ENCODE measurements at regions not wholly inside any gene's neighbourhood (a gene's known extent, or its start where the extent isn't known, plus 50 kb on each side); places are given as distances from the start of the nearest gene placed in this dataset.
"Not testable (repeated sequence)": the region's sequence is repeated elsewhere in the genome, so short reads cannot be mapped to it uniquely, and the experiment has no call there.

DNA sequence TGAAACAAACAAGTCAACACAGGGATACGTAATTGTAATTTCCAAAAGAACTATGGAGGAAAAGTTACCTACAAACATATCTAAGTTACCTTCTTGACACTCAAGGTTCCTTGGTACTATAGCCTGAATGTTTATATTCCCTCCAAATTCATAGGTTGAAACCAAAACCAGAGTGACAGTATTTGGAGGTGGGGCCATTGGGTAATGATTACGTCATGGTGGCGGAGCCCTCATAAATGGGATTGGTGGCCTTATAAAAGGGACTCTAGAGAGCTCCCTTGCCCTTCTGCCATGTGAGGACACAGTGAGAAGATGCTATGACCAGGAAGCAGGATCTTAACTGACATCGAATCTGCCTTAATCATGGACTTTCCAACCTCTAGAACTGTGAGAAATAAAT is 87.3 kb downstream of the PMAIP1 start:
- Histone ChIP-seq H3K27ac (ENCODE audit: low read depth, low read length) (no peak overlapping the region), H3K4me3 (ENCODE audit: low read length) (no peak overlapping the region), H3K27me3 (ENCODE audit: insufficient read depth, low read length) (no peaks in the 10 kb centered on the region), H3K36me3 (ENCODE audit: insufficient read depth, low read length) (no peaks in the 10 kb centered on the region), H3K9ac (ENCODE audit: low read depth, low read length) (no peak overlapping the region), H3K4me1 (ENCODE audit: insufficient read depth, low read length) (no peaks in the 10 kb centered on the region), H3K9me3 (ENCODE audit: insufficient read depth, low read depth, low read length) (no peaks in the 10 kb centered on the region)
- 81% methylated on average over 3 of the region's 4 CpGs for WGBS

- Histone ChIP-seq H3K27ac (ENCODE audit: low read depth, low read length) (no peak overlapping the region), H3K9ac (ENCODE audit: low read depth, low read length) (no peak overlapping the region), H3K9me3 (ENCODE audit: insufficient read depth, low read depth, low read length) (no peaks in the 10 kb centered on the region), H3K27me3 (ENCODE audit: insufficient read depth, low read length) (no peaks in the 10 kb centered on the region), H3K4me3 (ENCODE audit: low read length) (no peak overlapping the region), H3K4me1 (ENCODE audit: insufficient read depth, low read length) (no peaks in the 10 kb centered on the region), H3K36me3 (ENCODE audit: insufficient read depth, low read length) (no peaks in the 10 kb centered on the region)
- WGBS: 85% methylated on average over 11 of the region's 11 CpGs
These were observed 86.3 kb downstream of the PMAIP1 start for GRCh38 chr18:59986139-59986538.

- 88% methylated on average over 5 of the region's 5 CpGs for WGBS
- Histone ChIP-seq H3K4me3 (ENCODE audit: low read length) (no peak overlapping the region), H3K27me3 (ENCODE audit: insufficient read depth, low read length) (no peaks in the 10 kb centered on the region), H3K36me3 (ENCODE audit: insufficient read depth, low read length) (no peaks in the 10 kb centered on the region), H3K9ac (ENCODE audit: low read depth, low read length) (no peak overlapping the region), H3K4me1 (ENCODE audit: insufficient read depth, low read length) (no peaks in the 10 kb centered on the region), H3K9me3 (ENCODE audit: insufficient read depth, low read depth, low read length) (no peaks in the 10 kb centered on the region), H3K27ac (ENCODE audit: low read depth, low read length) (no peak overlapping the region)
These were observed 85.5 kb downstream of the PMAIP1 start for GRCh38 chr18:59985289-59985688.

- no peak overlapping the region for H3K9ac ChIP-seq (ENCODE audit: low read depth, low read length)
- WGBS: 98% methylated on average over 3 of the region's 4 CpGs
- H3K9me3 ChIP-seq (ENCODE audit: insufficient read depth, low read depth, low read length): no peaks in the 10 kb centered on the region
- H3K27ac ChIP-seq (ENCODE audit: low read depth, low read length): no peak overlapping the region
- H3K4me1 ChIP-seq (ENCODE audit: insufficient read depth, low read length): no peaks in the 10 kb centered on the region
- no peak overlapping the region for H3K4me3 ChIP-seq (ENCODE audit: low read length)
- H3K27me3 ChIP-seq (ENCODE audit: insufficient read depth, low read length): no peaks in the 10 kb centered on the region
- no peaks in the 10 kb centered on the region for H3K36me3 ChIP-seq (ENCODE audit: insufficient read depth, low read length)
These were observed 83.7 kb downstream of the PMAIP1 start for GRCh38 chr18:59983506-59983905.

DNA sequence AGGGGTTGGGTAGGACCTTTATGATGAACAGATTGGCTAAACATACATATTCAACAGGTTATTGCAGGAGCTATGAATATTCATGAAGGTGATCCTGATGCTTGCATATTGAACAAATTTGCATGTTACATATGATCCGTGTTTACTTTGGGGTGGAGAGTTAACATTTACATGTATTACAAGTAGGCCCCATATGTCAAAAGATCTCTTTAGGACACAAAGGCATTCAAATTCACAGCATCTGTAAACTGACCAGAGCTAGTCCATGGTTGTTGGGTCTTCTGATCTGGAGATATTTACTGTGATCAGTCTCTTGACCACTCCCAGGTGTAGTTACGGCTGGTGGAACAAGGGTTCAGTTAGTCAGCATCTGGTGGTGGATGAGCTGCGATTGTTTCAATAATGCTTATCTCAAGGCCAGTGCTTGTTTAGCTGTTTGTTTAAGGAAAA is 80.4 kb downstream of the PMAIP1 start:
- WGBS: 87% methylated on average over 3 of the region's 3 CpGs
- Histone ChIP-seq H3K27me3 (ENCODE audit: insufficient read depth, low read length) (no peaks in the 10 kb centered on the region), H3K9me3 (ENCODE audit: insufficient read depth, low read depth, low read length) (no peaks in the 10 kb centered on the region), H3K4me3 (ENCODE audit: low read length) (no peak overlapping the region), H3K9ac (ENCODE audit: low read depth, low read length) (no peak overlapping the region), H3K4me1 (ENCODE audit: insufficient read depth, low read length) (no peaks in the 10 kb centered on the region), H3K36me3 (ENCODE audit: insufficient read depth, low read length) (no peaks in the 10 kb centered on the region), H3K27ac (ENCODE audit: low read depth, low read length) (no peak overlapping the region)

- Histone ChIP-seq H3K9ac (ENCODE audit: low read depth, low read length) (no peak overlapping the region), H3K27me3 (ENCODE audit: insufficient read depth, low read length) (no peaks in the 10 kb centered on the region), H3K9me3 (ENCODE audit: insufficient read depth, low read depth, low read length) (no peaks in the 10 kb centered on the region), H3K4me1 (ENCODE audit: insufficient read depth, low read length) (no peaks in the 10 kb centered on the region), H3K4me3 (ENCODE audit: low read length) (no peak overlapping the region), H3K27ac (ENCODE audit: low read depth, low read length) (no peak overlapping the region), H3K36me3 (ENCODE audit: insufficient read depth, low read length) (no peaks in the 10 kb centered on the region)
- WGBS: 95% methylated on average over 2 of the region's 4 CpGs
These were observed 72.2 kb downstream of the PMAIP1 start for GRCh38 chr18:59971871-59972428.

DNA sequence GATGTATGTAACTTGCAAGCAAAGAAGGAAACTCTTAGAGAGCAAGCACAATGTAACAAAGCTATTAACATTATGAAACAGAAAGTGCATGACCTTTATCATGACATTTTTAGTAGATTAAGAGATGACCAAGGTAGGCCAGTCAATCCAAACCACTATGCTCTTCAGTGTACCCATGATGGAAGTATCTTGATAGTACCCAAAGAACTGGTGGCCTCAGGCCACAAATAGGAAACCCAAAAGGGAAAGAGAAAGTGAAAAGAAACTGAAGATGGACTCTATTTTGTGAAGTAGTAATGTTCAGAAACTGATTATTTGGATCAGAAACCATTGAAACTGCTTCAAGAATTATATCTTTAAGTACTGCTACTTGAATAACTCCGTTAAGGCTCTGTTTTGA is 71.3 kb downstream of the PMAIP1 start:
- H3K36me3 ChIP-seq (ENCODE audit: insufficient read depth, low read length); H3K4me3 ChIP-seq (ENCODE audit: low read length); H3K27ac ChIP-seq (ENCODE audit: low read depth, low read length); H3K27me3 ChIP-seq (ENCODE audit: insufficient read depth, low read length); H3K4me1 ChIP-seq (ENCODE audit: insufficient read depth, low read length); H3K9ac ChIP-seq (ENCODE audit: low read depth, low read length); H3K9me3 ChIP-seq (ENCODE audit: insufficient read depth, low read depth, low read length): not testable (repeated sequence)
- 92% methylated on average over 1 of the region's 1 CpG for WGBS

- WGBS: 96% methylated on average over 56 of the region's 56 CpGs
These were observed 69.8 kb downstream of the PMAIP1 start for GRCh38 chr18:59969477-59970028.

DNA sequence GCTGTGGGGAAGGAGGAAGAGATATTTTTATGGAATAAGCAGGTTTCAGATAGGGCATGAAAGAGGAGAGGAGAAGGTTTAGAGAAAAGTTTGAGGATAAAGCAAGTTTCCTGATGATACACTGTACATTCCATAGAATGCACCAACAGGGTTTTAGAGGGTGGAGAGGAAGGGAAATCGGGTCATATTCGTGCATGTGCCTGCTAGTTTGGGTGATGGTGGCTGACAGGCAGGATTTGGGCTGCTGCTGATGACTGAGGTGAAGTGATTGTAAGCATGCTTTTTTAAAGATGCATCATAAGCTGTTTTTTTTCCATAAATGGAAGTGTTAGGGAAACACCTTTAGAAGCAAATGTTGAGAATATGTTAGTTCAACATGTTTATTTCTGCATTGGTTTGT is 68.8 kb downstream of the PMAIP1 start:
- H3K4me3 ChIP-seq (ENCODE audit: low read length): no peak overlapping the region
- H3K9ac ChIP-seq (ENCODE audit: low read depth, low read length): no peak overlapping the region
- no peaks in the 10 kb centered on the region for H3K36me3 ChIP-seq (ENCODE audit: insufficient read depth, low read length)
- no peak overlapping the region for H3K27ac ChIP-seq (ENCODE audit: low read depth, low read length)
- no peaks in the 10 kb centered on the region for H3K27me3 ChIP-seq (ENCODE audit: insufficient read depth, low read length)
- 92% methylated on average over 2 of the region's 2 CpGs for WGBS
- no peaks in the 10 kb centered on the region for H3K4me1 ChIP-seq (ENCODE audit: insufficient read depth, low read length)
- H3K9me3 ChIP-seq (ENCODE audit: insufficient read depth, low read depth, low read length): no peaks in the 10 kb centered on the region

More at GRCh38 chr18:59969477-59970028, 69.8 kb downstream of the PMAIP1 start:
- H3K9ac ChIP-seq (ENCODE audit: low read depth, low read length); H3K9me3 ChIP-seq (ENCODE audit: insufficient read depth, low read depth, low read length); H3K4me3 ChIP-seq (ENCODE audit: low read length); H3K27me3 ChIP-seq (ENCODE audit: insufficient read depth, low read length); H3K36me3 ChIP-seq (ENCODE audit: insufficient read depth, low read length); H3K27ac ChIP-seq (ENCODE audit: low read depth, low read length); H3K4me1 ChIP-seq (ENCODE audit: insufficient read depth, low read length): not testable (repeated sequence)

GRCh38 chr18:59967878-59968277 is 68.1 kb downstream of the PMAIP1 start:
- H3K36me3 ChIP-seq (ENCODE audit: insufficient read depth, low read length): no peaks in the 10 kb centered on the region
- no peak overlapping the region for H3K27ac ChIP-seq (ENCODE audit: low read depth, low read length)
- H3K27me3 ChIP-seq (ENCODE audit: insufficient read depth, low read length): no peaks in the 10 kb centered on the region
- no peak overlapping the region for H3K9ac ChIP-seq (ENCODE audit: low read depth, low read length)
- WGBS: 91% methylated on average over 2 of the region's 2 CpGs
- no peak overlapping the region for H3K4me3 ChIP-seq (ENCODE audit: low read length)
- no peaks in the 10 kb centered on the region for H3K9me3 ChIP-seq (ENCODE audit: insufficient read depth, low read depth, low read length)
- no peaks in the 10 kb centered on the region for H3K4me1 ChIP-seq (ENCODE audit: insufficient read depth, low read length)

GRCh38 chr18:59966913-59967312 is 67.1 kb downstream of the PMAIP1 start:
- Histone ChIP-seq H3K36me3 (ENCODE audit: insufficient read depth, low read length) (no peaks in the 10 kb centered on the region), H3K4me1 (ENCODE audit: insufficient read depth, low read length) (no peaks in the 10 kb centered on the region), H3K9me3 (ENCODE audit: insufficient read depth, low read depth, low read length) (no peaks in the 10 kb centered on the region), H3K27me3 (ENCODE audit: insufficient read depth, low read length) (no peaks in the 10 kb centered on the region), H3K27ac (ENCODE audit: low read depth, low read length) (no peak overlapping the region), H3K9ac (ENCODE audit: low read depth, low read length) (no peak overlapping the region), H3K4me3 (ENCODE audit: low read length) (no peak overlapping the region)
- 91% methylated on average over 2 of the region's 2 CpGs for whole genome bisulfite sequencing

DNA sequence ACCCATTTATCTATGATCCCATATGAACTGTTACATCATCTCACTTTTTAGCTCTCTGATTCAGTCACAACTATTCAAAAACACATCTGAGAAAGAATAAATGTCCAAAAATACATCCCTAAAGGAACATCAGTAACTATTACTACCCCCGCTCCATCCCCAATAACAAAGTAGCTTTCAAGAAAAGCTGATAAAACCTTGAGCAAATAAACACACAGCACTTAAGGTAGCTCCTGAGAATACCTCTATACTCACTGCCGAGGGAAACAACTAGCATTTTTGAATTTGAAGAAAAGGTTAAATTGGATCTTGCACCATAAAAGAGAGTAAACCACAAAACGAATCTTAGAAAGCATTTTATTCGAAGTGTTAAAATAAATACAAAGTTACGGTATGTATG is 63.4 kb downstream of the PMAIP1 start:
- H3K9ac ChIP-seq (ENCODE audit: low read depth, low read length): no peak overlapping the region
- H3K4me1 ChIP-seq (ENCODE audit: insufficient read depth, low read length): no peaks in the 10 kb centered on the region
- no peaks in the 10 kb centered on the region for H3K9me3 ChIP-seq (ENCODE audit: insufficient read depth, low read depth, low read length)
- H3K27ac ChIP-seq (ENCODE audit: low read depth, low read length): no peak overlapping the region
- 96% methylated on average over 2 of the region's 5 CpGs for WGBS
- H3K36me3 ChIP-seq (ENCODE audit: insufficient read depth, low read length): no peaks in the 10 kb centered on the region
- H3K27me3 ChIP-seq (ENCODE audit: insufficient read depth, low read length): no peaks in the 10 kb centered on the region
- no peak overlapping the region for H3K4me3 ChIP-seq (ENCODE audit: low read length)

Data from HUES64 (cell line).